K562 (cell line): ENCODE measurements at regions not wholly inside any gene's neighbourhood (a gene's known extent, or its start where the extent isn't known, plus 50 kb on each side); places are given as distances from the start of the nearest gene placed in this dataset.

Experiments
- ATAC-seq: fragments of 200-7000 bp; cut with Tn5 transposase; 3 replicates; pipeline ENCODE4 v1.9.1; 2020; ENCODE audit warnings: moderate library complexity
- BruUV-seq: library from RNA; stranded (reverse); fragments of 400-500 nt; replicated peaks from 2 replicates; lab custom pipeline; 2021; lab: Mats Ljungman, UMichigan
- CTCF ChIA-PET: fragments of 300-600 bp; formaldehyde crosslinking; extraction: SDS; loops from one replicate; lab custom pipeline; 2021; ENCODE audit warnings: low intra/inter-chr PET ratio; lab: Yijun Ruan, JAX
- POLR2A ChIA-PET: fragments of 300-600, 350-650 bp; sonication (Branson Sonifier 250); formaldehyde crosslinking; extraction: SDS; loops from one replicate; lab custom pipeline; 2021; ENCODE audit warnings: antibody characterized with exemption, inconsistent platforms; lab: Yijun Ruan, JAX
- DNase-seq, 4 experiments: peaks; one replicate each; pipeline versions ENCODE4 v3.0.0 to v3.0.0-alpha.2; 2011 to 2018; ENCODE audit warnings: low spot score in 3 of 4, mixed read lengths in 3 of 4; ENCODE audit errors: extremely low read depth in 1 of 4
- FAIRE-seq: peaks from 2 replicates; lab custom pipeline; 2011; peaks lifted over from hg19 to GRCh38; lab: Jason Lieb, UNC
- H2AFZ ChIP-seq: 2 replicates; pipeline ENCODE4 v1.6.0; 2011; ENCODE audit warnings: low read depth, low read length, control low read depth, inconsistent platforms
- H3K27ac ChIP-seq: fragments of 200-600 bp; 3 replicates; pipeline ENCODE4 v1.8.0; 2011; ENCODE audit warnings: low read depth, mild to moderate bottlenecking, control low read depth, inconsistent platforms, low read length, moderate library complexity, mixed read lengths; ENCODE audit errors: extremely low read depth
- H3K27me3 ChIP-seq, 2 experiments: fragments of 300-600 bp in 1 of 2; 2 replicates in 1 of 2; 3 replicates in 1 of 2; pipeline versions ENCODE4 v1.6.0 to v1.8.0; 2011; ENCODE audit warnings: inconsistent platforms in 2 of 2, low read length in 2 of 2, mild to moderate bottlenecking in 1 of 2, mixed read lengths in 1 of 2, moderate library complexity in 1 of 2; ENCODE audit not compliant: control insufficient read depth in 2 of 2, insufficient read depth in 2 of 2
- H3K36me3 ChIP-seq: fragments of 300-600 bp; 3 replicates; pipeline ENCODE4 v1.8.0; 2011; ENCODE audit warnings: mild to moderate bottlenecking, low read length, inconsistent platforms; ENCODE audit not compliant: control insufficient read depth, insufficient read depth
- H3K4me1 ChIP-seq, 2 experiments: fragments of 200-600 bp in 1 of 2; replicated peaks in 1 of 2; 2 replicates in 1 of 2; 3 replicates in 1 of 2; pipeline versions ENCODE4 v1.5.1 to v1.8.0; 2011; ENCODE audit warnings: inconsistent platforms in 2 of 2, low read length in 2 of 2, mild to moderate bottlenecking in 1 of 2, mixed read lengths in 1 of 2, moderate library complexity in 1 of 2; ENCODE audit not compliant: control insufficient read depth in 2 of 2, insufficient read depth in 2 of 2
- H3K4me2 ChIP-seq: 2 replicates; pipeline ENCODE4 v1.6.1; 2011; ENCODE audit warnings: low read length, control low read depth, inconsistent platforms, mixed read lengths; ENCODE audit not compliant: insufficient read depth
- H3K4me3 ChIP-seq: fragments of 200-600 bp; sonication (generic), shearing (Covaris generic); 2 replicates; pipeline ENCODE4 v1.5.1; 2016; ENCODE audit warnings: control low read depth, inconsistent platforms
- H3K79me2 ChIP-seq: fragments of 200-600 bp; 3 replicates; pipeline ENCODE4 v1.8.0; 2011; ENCODE audit warnings: low read length, inconsistent platforms; ENCODE audit not compliant: control insufficient read depth, insufficient read depth
- H3K9ac ChIP-seq, 2 experiments: 2 replicates each; pipeline versions ENCODE4 v1.6.0 to v1.6.1; 2011; ENCODE audit warnings: low read depth in 2 of 2, low read length in 2 of 2, control low read depth in 1 of 2, inconsistent platforms in 1 of 2, mild to moderate bottlenecking in 1 of 2, mixed read lengths in 1 of 2; ENCODE audit not compliant: insufficient read depth in 1 of 2
- H3K9me1 ChIP-seq: one replicate; pipeline ENCODE4 v1.6.0; 2011; ENCODE audit warnings: inconsistent platforms, mild to moderate bottlenecking, low read length, moderate library complexity; ENCODE audit not compliant: control insufficient read depth, insufficient read depth
- H3K9me3 ChIP-seq: replicated peaks from 2 replicates; pipeline ENCODE4 v1.5.1; 2011; ENCODE audit warnings: low read depth, low read length, inconsistent platforms; ENCODE audit not compliant: control insufficient read depth, insufficient read depth
- H4K20me1 ChIP-seq: replicated peaks from 2 replicates; pipeline ENCODE4 v1.6.1; 2011; ENCODE audit warnings: low read length, inconsistent platforms, mixed read lengths; ENCODE audit not compliant: control insufficient read depth, insufficient read depth
- MLLT1 ChIP-seq, 2 experiments: fragments of 450-650 bp; IDR thresholded peaks; 2 replicates each; pipeline ENCODE4 v1.6.1; 2016
- POLR2G ChIP-seq: fragments of 200-400 bp; formaldehyde crosslinking; IDR thresholded peaks from 2 replicates; pipeline ENCODE4 v1.6.1; 2017; ENCODE audit warnings: low read depth, mild to moderate bottlenecking, antibody characterized with exemption, low read length, moderate library complexity
- RBM39 ChIP-seq: fragments of 200-400 bp; formaldehyde crosslinking; optimal IDR thresholded peaks from 2 replicates; pipeline ENCODE3; 2018; ENCODE audit warnings: low read depth, low read length
- SNIP1 ChIP-seq: fragments of 450-650 bp; IDR thresholded peaks from 2 replicates; pipeline ENCODE4 v1.7.1; 2017; ENCODE audit warnings: low read depth, mild to moderate bottlenecking
- ZNF586 ChIP-seq: fragments of 450-650 bp; formaldehyde crosslinking; conservative IDR thresholded peaks from 2 replicates; pipeline ENCODE4 v1.4.0; 2020; ENCODE audit warnings: mild to moderate bottlenecking, moderate library complexity
- WGBS: fragments of 100-300 bp; shearing (Covaris generic); methylation state at CpG from one replicate; pipeline ENCODE4 v1.1.6; 2016; ENCODE audit warnings: low coverage, mixed read lengths; ENCODE audit not compliant: insufficient coverage; ENCODE audit errors: missing lambda C conversion rate; 5-methylcytosine and 5-hydroxymethylcytosine counted together
- in situ Hi-C: fragments of 300-500 bp; cut with MboI; formaldehyde crosslinking; loops from 4 replicates; pipeline ENCODE4 v1.15.0; 2018; ENCODE audit warnings: inconsistent platforms, mixed read lengths
- intact Hi-C: fragments of 100-400 bp; cut with micrococcal nuclease; formaldehyde crosslinking; loops from 2 replicates; pipeline ENCODE4 v1.14.2; 2022

- POLR2A ChIA-PET, result no interaction called here
- Histone ChIP-seq H3K36me3 (no peaks in the 10 kb centered on the region), H4K20me1 (no peaks in the 10 kb centered on the region; the same call in 1 of the 2 replicates), H3K9ac (no peak overlapping the region), H3K4me2 (no peak overlapping the region), H3K9me3 (no peaks in the 10 kb centered on the region), H3K4me3 (no peak overlapping the region), H3K27me3 (peaks cover 12 to 63% of the 10 kb centered on the region in 2 experiments), H2AFZ (no peak overlapping the region), H3K79me2 (no peaks in the 10 kb centered on the region), H3K4me1 (no peaks in the 10 kb centered on the region), H3K27ac (no peak overlapping the region), H3K9me1 (no peaks in the 10 kb centered on the region)
- FAIRE-seq, result no peak
- WGBS, result 0% methylated on average over 2 of the region's 2 CpGs
- ATAC-seq, result no peak
- DNase-seq, result no peak
- intact Hi-C loops, result no loop called here
- no peak for TF ChIP-seq RBM39
- in situ Hi-C loops, result no loop called here
- CTCF ChIA-PET, result no interaction called here
- no TSS peak for BruUV-seq
These were observed 130.7 kb upstream of the TNR start for GRCh38 chr1:175874081-175874480.

GRCh38 chr1:175873290-175873935 lies 130.0 kb upstream of the TNR start:
- BruUV-seq, result no TSS peak
- no peak overlapping the region for H3K9ac ChIP-seq
- H4K20me1 ChIP-seq, result no peaks in the 10 kb centered on the region; the same call in 1 of the 2 replicates
- H3K4me2 ChIP-seq, result no peak overlapping the region
- intact Hi-C loops, result no loop called here
- TF ChIP-seq MLLT1 (IDR thresholded peaks at IDR 0.05) (no peak), SNIP1 (no peak), POLR2G (no peak), ZNF586 (CRISPR knock-in tag) (no peak)
- TF ChIP-seq, all 486 proteins: peak for 0
- ATAC-seq (no peak), DNase-seq (no peak), FAIRE-seq (no peak)
- Histone ChIP-seq H3K27ac (no peak overlapping the region), H2AFZ (no peak overlapping the region), H3K9me1 (no peaks in the 10 kb centered on the region), H3K79me2 (no peaks in the 10 kb centered on the region), H3K36me3 (no peaks in the 10 kb centered on the region), H3K4me1 (no peaks in the 10 kb centered on the region), H3K9me3 (no peaks in the 10 kb centered on the region), H3K27me3 (peaks cover 7 to 56% of the 10 kb centered on the region in 2 experiments; a peak in 3 of 5 replicates), H3K4me3 (no peak overlapping the region)
- in situ Hi-C loops, result no loop called here
- WGBS, result 0% methylated on average over 6 of the region's 6 CpGs
- POLR2A ChIA-PET, result no interaction called here
- CTCF ChIA-PET, result no interaction called here
